ENCODE measurements at regions not wholly inside any gene's neighbourhood (a gene's known extent, or its start where the extent isn't known, plus 50 kb on each side); places are given as distances from the start of the nearest gene placed in this dataset.

DNA sequence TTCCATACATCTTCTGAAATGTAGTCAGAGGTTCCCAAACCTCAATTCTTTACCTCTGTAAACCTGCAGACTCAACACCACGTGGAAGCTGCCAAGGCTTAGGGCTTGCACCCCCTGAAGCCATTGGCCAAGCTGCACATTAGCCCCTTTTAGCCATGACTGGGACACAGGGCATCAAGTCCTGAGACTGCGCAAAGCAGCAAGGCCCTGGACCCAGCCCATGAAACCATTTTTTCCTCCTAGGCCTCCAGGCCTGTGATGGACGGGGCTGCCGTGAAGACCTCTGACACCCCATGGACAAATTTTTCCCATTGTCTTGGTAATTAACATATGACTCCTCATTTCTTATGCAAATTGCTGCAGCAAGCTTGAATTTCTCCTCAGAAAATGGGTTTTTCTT is 727.8 kb downstream of the C6orf118 start:
- Histone ChIP-seq H3K23ac (ENCODE audit: low read depth, low read length) (no peak overlapping the region), H3K4ac (ENCODE audit: low read depth, low read length) (no peak overlapping the region), H4K5ac (ENCODE audit: low read depth, low read length) (no peak overlapping the region), H3K14ac (replicated peaks; ENCODE audit: low read depth, low read length) (no peak overlapping the region), H3K27ac (ENCODE audit: insufficient read depth, low read length) (no peak overlapping the region), H3K4me2 (ENCODE audit: low read depth, low read length) (no peak overlapping the region), H2AK9ac (replicated peaks; ENCODE audit: low read depth, low read length, poor library complexity) (no peak overlapping the region), H3K9me3 (ENCODE audit: control insufficient read depth, insufficient read depth, low read length) (peaks cover 14% of the 10 kb centered on the region), H3K27me3 (ENCODE audit: control insufficient read depth, insufficient read depth, low read length) (no peaks in the 10 kb centered on the region), H3K56ac (ENCODE audit: extremely low read depth, insufficient read depth, low read length) (no peak overlapping the region), H4K20me1 (ENCODE audit: insufficient read depth, low read length) (no peaks in the 10 kb centered on the region), H2AK5ac (ENCODE audit: low read depth, low read length) (no peak overlapping the region), H2AFZ (replicated peaks; ENCODE audit: low read length, poor library complexity) (no peak overlapping the region), H3K9ac (ENCODE audit: low read depth, low read length) (no peak overlapping the region), H3K4me1 (ENCODE audit: control insufficient read depth, insufficient read depth, low read length) (no peaks in the 10 kb centered on the region), H4K91ac (ENCODE audit: insufficient read depth, low read depth, low read length) (no peak overlapping the region), H2BK120ac (ENCODE audit: low read depth, low read length) (no peak overlapping the region), H3K79me1 (ENCODE audit: low read depth in 1 of 2, low read length in 2 of 2) (no peaks in the 10 kb centered on the region), H3K4me3 (ENCODE audit: insufficient read depth, low read depth, low read length) (no peak overlapping the region), H4K8ac (ENCODE audit: low read depth in 2 of 2, low read length in 2 of 2) (no peak overlapping the region), H2BK20ac (ENCODE audit: low read depth, low read length) (no peak overlapping the region), H2BK15ac (ENCODE audit: low read depth, low read length) (no peak overlapping the region), H3K18ac (ENCODE audit: low read depth, low read length) (no peak overlapping the region), H3K36me3 (ENCODE audit: control insufficient read depth, insufficient read depth, low read length) (no peaks in the 10 kb centered on the region), H2BK5ac (ENCODE audit: low read depth, low read length, poor library complexity, severe bottlenecking) (no peak overlapping the region), H3K9me1 (ENCODE audit: insufficient read depth, low read length) (no peaks in the 10 kb centered on the region)
- WGBS, 2 experiments (ENCODE audit: extremely low coverage in 2 of 2, insufficient read length in 1 of 2) = no CpG with 5 or more reads among the region's 4 CpGs
- ChIA-PET POLR2A (ENCODE audit: unreplicated experiment) (no interaction called here), CTCF (no interaction called here)
- in situ Hi-C loops (cut with MboI; ENCODE audit: low sequenced_read_pairs) (no loop called here), intact Hi-C loops (cut with micrococcal nuclease) (no loop called here), dilution Hi-C loops (cut with HindIII; ENCODE audit: low sequenced_read_pairs, unreplicated experiment) (no loop called here)
- BruUV-seq (replicated peaks) = no TSS peak
- TF ChIP-seq, protein P1, sequence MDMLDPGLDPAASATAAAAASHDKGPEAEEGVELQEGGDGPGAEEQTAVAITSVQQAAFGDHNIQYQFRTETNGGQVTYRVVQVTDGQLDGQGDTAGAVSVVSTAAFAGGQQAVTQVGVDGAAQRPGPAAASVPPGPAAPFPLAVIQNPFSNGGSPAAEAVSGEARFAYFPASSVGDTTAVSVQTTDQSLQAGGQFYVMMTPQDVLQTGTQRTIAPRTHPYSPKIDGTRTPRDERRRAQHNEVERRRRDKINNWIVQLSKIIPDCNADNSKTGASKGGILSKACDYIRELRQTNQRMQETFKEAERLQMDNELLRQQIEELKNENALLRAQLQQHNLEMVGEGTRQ (IDR thresholded peaks at IDR 0.05; ENCODE audit: low read depth, low read length) = no peak
- no peak for TF ChIP-seq MXI1 (IDR thresholded peaks at IDR 0.05; ENCODE audit: borderline replicate concordance, low read depth, low read length)
- DNase-seq (no peak), ATAC-seq (ENCODE audit: low read depth) (no peak)

All from IMR-90 (cell line).